Glutamatergic neuron (in vitro differentiated cells): ENCODE measurements at regions not wholly inside any gene's neighbourhood (a gene's known extent, or its start where the extent isn't known, plus 50 kb on each side); places are given as distances from the start of the nearest gene placed in this dataset.
A peak's percentile ranks its signal among the peaks of the same experiment; 100 is the strongest.

Experiments
- DNase-seq: peaks from one replicate; pipeline ENCODE4 v3.0.0; 2022
- H3K27ac Mint-ChIP-seq: one replicate; pipeline ENCODE4 v1.8.0; 2020; ENCODE audit warnings: mild to moderate bottlenecking, mixed read lengths, inconsistent platforms; ENCODE audit not compliant: unreplicated experiment
- H3K27me3 Mint-ChIP-seq: one replicate; pipeline ENCODE4 v1.8.0; 2020; ENCODE audit warnings: mild to moderate bottlenecking, moderate library complexity, mixed read lengths, inconsistent platforms; ENCODE audit not compliant: unreplicated experiment
- H3K36me3 Mint-ChIP-seq: one replicate; pipeline ENCODE4 v1.8.0; 2020; ENCODE audit warnings: mild to moderate bottlenecking, mixed read lengths, inconsistent platforms; ENCODE audit not compliant: unreplicated experiment
- H3K4me1 Mint-ChIP-seq: one replicate; pipeline ENCODE4 v1.8.0; 2020; ENCODE audit warnings: mild to moderate bottlenecking, low read depth, mixed read lengths, inconsistent platforms; ENCODE audit not compliant: unreplicated experiment
- H3K4me3 Mint-ChIP-seq: one replicate; pipeline ENCODE4 v1.8.0; 2020; ENCODE audit warnings: mild to moderate bottlenecking, mixed read lengths, inconsistent platforms; ENCODE audit not compliant: unreplicated experiment
- H3K9me3 Mint-ChIP-seq: one replicate; pipeline ENCODE4 v1.8.0; 2020; ENCODE audit warnings: mild to moderate bottlenecking, moderate library complexity, mixed read lengths, inconsistent platforms; ENCODE audit not compliant: unreplicated experiment
- TF ChIP-seq, protein P1 (sequence below): fragments of 200-600 bp; sonication (generic); IDR thresholded peaks from one replicate; pipeline ENCODE4 v1.5.0; 2021; ENCODE audit not compliant: partially characterized antibody, unreplicated experiment

DNA sequence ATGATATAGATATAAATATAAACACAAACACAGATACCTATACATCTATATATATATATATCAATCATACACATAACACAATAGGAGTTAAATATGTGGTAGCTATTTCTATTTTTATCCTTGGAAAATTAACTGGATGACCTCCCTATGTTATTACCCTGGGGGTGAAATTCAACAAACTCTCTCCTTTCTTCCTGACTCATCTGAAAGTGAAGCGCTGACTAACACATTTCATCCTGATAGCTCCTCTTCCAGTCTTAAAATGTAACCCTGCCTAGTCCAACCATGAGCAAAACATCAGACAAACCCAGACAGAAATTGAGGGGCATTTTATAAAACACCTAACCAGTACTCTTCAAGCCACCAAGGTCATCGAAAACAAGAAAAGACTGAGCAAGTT, 220.6 kb upstream of the ISX start:
- H3K36me3 Mint-ChIP-seq = no peaks in the 10 kb centered on the region
- no peak overlapping the region for H3K27ac Mint-ChIP-seq
- H3K4me1 Mint-ChIP-seq = peaks cover 8% of the 10 kb centered on the region
- TF ChIP-seq, protein P1, sequence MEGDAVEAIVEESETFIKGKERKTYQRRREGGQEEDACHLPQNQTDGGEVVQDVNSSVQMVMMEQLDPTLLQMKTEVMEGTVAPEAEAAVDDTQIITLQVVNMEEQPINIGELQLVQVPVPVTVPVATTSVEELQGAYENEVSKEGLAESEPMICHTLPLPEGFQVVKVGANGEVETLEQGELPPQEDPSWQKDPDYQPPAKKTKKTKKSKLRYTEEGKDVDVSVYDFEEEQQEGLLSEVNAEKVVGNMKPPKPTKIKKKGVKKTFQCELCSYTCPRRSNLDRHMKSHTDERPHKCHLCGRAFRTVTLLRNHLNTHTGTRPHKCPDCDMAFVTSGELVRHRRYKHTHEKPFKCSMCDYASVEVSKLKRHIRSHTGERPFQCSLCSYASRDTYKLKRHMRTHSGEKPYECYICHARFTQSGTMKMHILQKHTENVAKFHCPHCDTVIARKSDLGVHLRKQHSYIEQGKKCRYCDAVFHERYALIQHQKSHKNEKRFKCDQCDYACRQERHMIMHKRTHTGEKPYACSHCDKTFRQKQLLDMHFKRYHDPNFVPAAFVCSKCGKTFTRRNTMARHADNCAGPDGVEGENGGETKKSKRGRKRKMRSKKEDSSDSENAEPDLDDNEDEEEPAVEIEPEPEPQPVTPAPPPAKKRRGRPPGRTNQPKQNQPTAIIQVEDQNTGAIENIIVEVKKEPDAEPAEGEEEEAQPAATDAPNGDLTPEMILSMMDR = no peak
- H3K27me3 Mint-ChIP-seq = peaks cover 2% of the 10 kb centered on the region
- no peak overlapping the region for H3K4me3 Mint-ChIP-seq
- peaks cover 4% of the 10 kb centered on the region for H3K9me3 Mint-ChIP-seq
- no peak for DNase-seq

DNA sequence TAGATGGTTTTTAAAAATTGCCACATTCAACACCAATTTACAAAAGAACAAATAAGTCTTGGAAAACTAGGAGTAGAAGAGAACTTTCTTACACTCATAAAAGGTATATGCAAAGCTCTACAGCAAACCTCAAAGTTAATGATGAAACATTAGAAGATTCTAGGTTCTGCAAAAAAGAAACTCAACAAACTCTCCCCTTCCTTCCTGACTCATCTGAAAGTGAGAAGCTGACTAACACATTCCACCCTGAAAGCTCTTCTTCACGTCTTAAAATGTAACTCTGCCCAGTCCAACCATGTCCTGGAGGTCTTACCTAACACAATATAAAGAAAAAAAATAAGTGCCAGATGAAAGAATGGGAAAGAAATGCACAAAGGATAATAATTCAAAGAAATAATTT, 218.9 kb upstream of the ISX start:
- Mint-ChIP-seq H3K27ac (no peak overlapping the region), H3K4me3 (no peak overlapping the region), H3K36me3 (no peaks in the 10 kb centered on the region), H3K4me1 (peaks cover 3% of the 10 kb centered on the region), H3K27me3 (peaks cover 2% of the 10 kb centered on the region), H3K9me3 (peaks cover 4% of the 10 kb centered on the region)
- no peak for DNase-seq
- TF ChIP-seq, protein P1 = no peak

DNA sequence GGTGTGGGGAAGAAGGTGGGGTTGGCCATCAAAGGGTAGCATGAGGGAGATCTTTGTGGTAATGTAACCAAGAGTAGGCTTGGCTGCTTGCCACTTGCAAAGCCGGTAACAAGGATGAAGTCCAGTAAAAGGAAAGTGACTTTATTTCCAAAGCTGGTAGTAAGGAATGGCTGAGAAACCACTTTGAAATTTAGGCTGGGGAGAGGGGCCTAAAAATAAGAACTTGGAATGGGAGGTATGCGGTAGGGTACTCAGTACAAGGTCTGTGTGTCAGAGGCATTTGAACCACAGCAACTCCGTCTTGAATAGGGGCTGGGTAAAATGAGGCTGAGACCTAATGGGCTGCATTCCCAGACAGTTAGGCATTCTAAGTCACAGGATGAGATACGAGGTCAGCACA, 216.0 kb upstream of the ISX start:
- Mint-ChIP-seq H3K4me1 (peaks cover 9% of the 10 kb centered on the region), H3K9me3 (peaks cover 4% of the 10 kb centered on the region), H3K27ac (no peak overlapping the region), H3K4me3 (no peak overlapping the region), H3K27me3 (no peaks in the 10 kb centered on the region), H3K36me3 (no peaks in the 10 kb centered on the region)
- DNase-seq = no peak
- TF ChIP-seq, protein P1 = no peak

DNA sequence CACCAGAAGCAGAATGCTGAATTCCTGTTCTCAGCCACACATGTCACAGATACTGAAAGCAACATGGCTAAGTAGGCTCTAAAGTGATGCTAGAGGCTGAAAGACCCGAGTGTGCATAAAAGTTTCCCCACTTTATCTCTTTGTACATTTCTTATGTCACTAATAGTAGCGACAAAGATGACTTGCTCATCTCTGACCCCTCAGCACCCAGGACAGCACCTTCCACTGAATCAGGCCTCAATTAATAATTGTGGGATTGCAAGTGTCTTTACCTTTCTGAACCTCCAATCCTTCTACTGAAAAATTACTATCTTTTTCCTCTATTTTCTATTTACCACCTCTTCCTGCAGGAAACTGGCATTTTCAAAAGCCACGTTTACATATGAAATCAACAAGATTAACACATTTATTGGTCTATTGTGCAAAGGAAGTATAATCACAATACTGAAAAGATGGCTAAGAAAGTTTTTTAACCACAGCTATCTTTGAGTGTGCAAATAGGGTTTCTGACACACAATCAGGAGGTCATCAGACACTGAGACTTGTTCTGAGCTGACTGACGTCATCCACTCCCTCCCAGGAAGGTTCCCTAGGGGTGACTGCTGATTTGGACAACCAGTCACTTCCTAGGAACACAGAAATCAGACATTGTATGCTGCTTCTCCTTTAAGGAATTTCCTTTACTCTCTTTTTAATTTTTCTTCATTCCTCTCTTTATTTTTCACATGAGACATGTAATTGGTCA, 213.9 kb upstream of the ISX start:
- peak; percentile 60 for DNase-seq
- Mint-ChIP-seq H3K4me1 (peaks cover 16% of the 10 kb centered on the region), H3K4me3 (peak overlapping the region; percentile 48), H3K9me3 (peaks cover under 1% of the 10 kb centered on the region), H3K36me3 (no peaks in the 10 kb centered on the region), H3K27me3 (no peaks in the 10 kb centered on the region), H3K27ac (peak overlapping the region; percentile 78)
- TF ChIP-seq, protein P1 = no peak

DNA sequence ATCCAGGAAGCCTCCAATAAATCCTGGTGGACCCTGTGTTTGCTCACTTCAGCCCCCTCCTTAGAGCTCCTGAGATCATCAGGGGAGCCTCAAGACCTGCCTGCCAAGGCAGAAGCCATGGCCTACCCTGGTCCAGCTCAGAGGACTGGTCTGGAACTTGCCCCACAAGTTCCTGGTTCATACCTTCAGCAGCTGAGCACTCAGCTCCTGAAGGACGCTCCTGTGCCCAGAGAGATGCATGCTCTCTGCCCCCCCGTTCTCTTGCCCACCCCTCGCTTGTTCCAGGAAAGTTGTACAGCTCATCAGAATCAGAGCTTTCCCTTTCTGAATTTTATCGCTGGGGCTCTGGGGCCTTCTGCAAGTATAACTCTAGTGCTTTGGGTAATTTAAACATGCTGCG, 210.5 kb upstream of the ISX start:
- Mint-ChIP-seq H3K4me3 (no peak overlapping the region), H3K9me3 (peaks cover 2% of the 10 kb centered on the region), H3K27me3 (no peaks in the 10 kb centered on the region), H3K36me3 (peaks cover 6% of the 10 kb centered on the region), H3K4me1 (peaks cover 29% of the 10 kb centered on the region), H3K27ac (no peak overlapping the region)
- TF ChIP-seq, protein P1 = no peak
- DNase-seq = no peak
